ENCODE measurements at regions not wholly inside any gene's neighbourhood (a gene's known extent, or its start where the extent isn't known, plus 50 kb on each side); places are given as distances from the start of the nearest gene placed in this dataset.
"Not testable (repeated sequence)": the region's sequence is repeated elsewhere in the genome, so short reads cannot be mapped to it uniquely, and the experiment has no call there.

DNA sequence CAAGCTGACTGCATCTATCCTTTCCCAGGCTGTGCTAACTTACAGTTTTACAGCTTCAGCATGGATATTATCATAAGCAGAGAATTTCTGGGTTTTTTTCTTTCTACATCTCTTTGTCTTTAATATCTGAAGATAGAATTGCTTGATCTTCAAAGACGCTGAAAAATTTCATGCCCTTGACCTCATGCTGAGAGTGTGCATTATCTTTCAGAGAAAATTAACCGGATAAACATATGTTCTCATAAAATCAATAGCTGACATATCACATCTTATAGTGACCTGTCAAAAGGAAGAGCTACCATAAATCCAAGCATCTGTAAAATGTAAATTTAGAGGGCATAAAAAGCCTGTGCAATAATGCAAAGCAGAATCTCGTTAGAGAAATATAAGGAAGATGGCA, 1704.1 kb upstream of the FLRT2 start:
- no peak for DNase-seq (ENCODE audit: low spot score)

DNA sequence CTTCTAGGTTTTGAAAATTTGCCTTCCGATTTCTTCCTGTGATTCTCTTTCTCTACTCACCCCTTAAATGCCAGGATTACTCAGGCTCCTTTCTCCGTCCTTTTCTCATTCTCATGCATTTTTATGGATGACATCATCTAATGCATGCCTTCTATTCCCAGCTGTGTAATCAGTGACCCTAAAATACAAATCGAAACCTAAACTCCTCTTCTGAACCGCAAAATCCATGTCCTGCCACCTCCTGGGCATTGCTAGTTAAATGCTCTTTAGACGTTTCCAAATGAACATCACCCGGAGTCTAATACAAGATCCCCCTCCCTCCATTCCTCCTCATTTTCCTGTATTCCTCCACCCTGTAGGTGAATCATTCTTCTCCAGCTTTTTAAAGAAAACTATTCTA, 1703.1 kb upstream of the FLRT2 start:
- DNase-seq (ENCODE audit: low spot score) = no peak

- DNase-seq (ENCODE audit: low spot score) = no peak
These were observed 1702.6 kb upstream of the FLRT2 start for GRCh38 chr14:83827383-83827782.

- DNase-seq (ENCODE audit: low spot score) = no peak
These were observed 1701.5 kb upstream of the FLRT2 start for GRCh38 chr14:83828406-83828805.

- no peak for DNase-seq (ENCODE audit: low spot score)
These were observed 1699.6 kb upstream of the FLRT2 start for GRCh38 chr14:83830316-83830715.

- DNase-seq (ENCODE audit: low spot score) = no peak
These were observed 1691.7 kb upstream of the FLRT2 start for GRCh38 chr14:83838226-83838625.

GRCh38 chr14:83842547-83842946, 1687.4 kb upstream of the FLRT2 start:
- DNase-seq (ENCODE audit: low spot score) = no peak

- no peak for DNase-seq (ENCODE audit: low spot score)
These were observed 1682.8 kb upstream of the FLRT2 start for GRCh38 chr14:83847102-83847501.

DNA sequence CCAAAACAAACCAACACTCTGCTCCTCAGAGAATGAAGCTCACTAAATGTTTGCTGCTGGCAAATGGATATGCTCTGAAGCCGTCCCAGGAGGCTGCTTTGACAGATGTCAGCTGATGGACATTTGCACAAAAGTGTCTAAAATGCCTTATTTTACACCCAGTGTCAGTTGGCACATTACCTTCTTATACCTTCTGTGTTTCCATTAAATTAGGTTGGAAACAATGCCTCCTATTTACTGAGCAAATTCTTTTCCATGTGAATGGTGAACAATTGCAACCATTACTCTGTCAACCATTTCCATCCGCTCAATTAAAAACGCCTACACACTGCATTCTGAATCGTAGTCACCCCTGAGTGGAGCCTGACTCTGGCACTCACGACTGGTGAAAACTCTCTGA, 1679.9 kb upstream of the FLRT2 start:
- DNase-seq (ENCODE audit: low spot score) = no peak

DNA sequence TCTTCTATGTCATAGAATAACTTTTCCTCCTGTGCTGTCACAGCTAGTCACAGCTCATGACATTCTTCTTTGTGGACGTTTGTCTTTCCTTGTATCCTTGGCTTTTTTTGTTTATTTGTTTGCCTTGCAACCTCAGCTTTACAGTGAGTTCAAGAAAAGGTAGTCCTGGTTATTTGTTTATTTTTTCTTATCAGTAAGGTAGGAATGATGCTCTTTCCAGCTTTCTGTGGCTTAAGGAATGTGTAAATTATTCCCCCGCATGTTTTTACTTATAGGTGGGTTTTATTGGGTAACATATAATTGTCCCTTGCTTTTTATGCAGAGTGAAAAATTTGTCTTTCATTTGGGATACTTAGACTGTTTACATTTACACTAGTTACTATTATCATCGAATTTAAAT, 1673.6 kb upstream of the FLRT2 start:
- DNase-seq (ENCODE audit: low spot score) = no peak

- DNase-seq (ENCODE audit: low spot score) = no peak
These were observed 1669.3 kb upstream of the FLRT2 start for GRCh38 chr14:83860631-83861155.

DNA sequence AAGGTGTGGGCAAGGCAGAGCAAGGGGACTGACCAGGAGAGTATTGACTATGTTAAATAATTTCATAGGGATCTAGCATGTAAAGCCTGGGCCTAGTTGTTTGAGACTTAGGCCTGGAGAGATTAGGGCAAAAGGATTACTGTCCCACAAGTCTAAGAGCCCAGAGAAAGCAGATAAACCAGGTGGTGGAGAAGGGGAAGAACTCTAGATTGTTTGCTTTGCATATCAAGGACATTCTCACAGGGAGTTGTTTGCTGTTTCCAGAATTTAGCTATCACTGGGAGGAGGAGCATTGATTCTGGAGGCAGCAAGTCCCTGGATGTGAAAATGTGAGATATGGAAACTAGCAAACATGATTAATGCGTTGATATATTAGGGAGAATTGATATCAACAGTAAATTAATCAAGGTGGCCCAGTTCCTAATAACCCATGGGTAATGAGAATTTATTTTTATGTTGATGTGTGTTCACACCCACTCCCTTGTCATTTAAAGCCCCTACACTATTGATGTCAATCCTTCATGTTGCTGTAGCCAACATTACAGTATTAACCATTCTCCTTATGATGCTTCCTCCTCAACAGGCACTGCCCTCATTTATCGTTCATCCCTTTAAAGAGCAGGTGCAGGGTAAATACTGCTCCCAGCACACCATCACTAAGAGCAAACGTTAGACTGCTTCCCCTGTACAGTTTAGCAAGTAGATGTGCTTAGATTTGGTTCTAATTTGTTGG, 1666.7 kb upstream of the FLRT2 start:
- DNase-seq (ENCODE audit: low spot score) = no peak

GRCh38 chr14:83864106-83864505, 1665.8 kb upstream of the FLRT2 start:
- DNase-seq (ENCODE audit: low spot score) = no peak

DNA sequence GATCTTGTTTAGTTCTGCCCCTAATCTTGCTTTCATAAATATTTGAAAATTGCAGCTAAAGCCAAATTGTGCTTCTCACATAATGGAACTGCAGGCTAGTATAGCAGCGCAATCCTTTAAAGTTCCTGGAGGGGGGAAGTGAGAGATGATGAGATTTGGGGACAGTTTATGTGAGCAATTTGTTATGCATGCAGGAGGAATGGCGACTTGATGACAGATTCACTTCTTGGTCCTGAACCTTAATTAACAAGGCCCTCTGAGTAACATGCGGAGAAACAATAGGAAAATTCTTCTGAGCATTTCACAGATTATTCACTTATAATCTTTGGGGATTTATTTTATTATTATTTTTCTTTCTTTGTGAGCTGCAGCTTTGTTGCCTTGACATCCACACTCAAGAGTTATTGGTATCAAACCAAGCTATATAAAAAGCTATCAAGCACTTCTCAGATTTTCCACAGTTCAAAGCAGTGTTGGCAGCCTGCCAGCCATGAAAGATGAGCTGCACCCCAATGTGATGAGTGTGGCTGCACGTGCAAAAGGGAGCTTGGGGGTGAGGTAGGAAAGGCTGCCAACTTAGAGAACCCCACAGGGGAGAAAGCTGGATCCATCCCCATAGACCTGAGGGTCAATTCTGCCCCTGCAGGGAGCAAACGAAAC, 1662.2 kb upstream of the FLRT2 start:
- no peak for DNase-seq (ENCODE audit: low spot score)

GRCh38 chr14:83870546-83871270, 1659.2 kb upstream of the FLRT2 start:
- no peak for DNase-seq (ENCODE audit: low spot score)

- DNase-seq (ENCODE audit: low spot score) = no peak
These were observed 1656.3 kb upstream of the FLRT2 start for GRCh38 chr14:83873669-83874068.

- DNase-seq (ENCODE audit: low spot score) = no peak
These were observed 1655.3 kb upstream of the FLRT2 start for GRCh38 chr14:83874662-83875061.

DNA sequence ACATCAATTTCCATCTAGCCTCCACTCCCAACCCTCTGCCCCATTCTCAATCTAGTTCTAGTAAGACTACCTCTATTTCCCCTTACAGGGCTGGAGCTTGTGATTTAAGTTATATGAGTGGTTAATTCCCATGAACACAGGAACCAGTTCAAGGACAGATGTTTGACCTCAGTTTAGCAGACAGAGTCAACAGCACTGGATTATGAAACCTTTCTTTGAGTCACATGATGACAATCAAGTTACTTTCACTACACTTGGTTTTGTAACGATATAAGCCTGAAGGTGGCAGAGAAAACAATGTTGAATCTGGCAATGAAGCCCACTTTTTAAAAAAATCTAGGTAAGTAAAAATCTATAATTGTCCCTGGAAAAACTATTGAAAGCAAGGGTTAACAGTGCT, 1646.2 kb upstream of the FLRT2 start:
- no peak for DNase-seq (ENCODE audit: low spot score)

DNA sequence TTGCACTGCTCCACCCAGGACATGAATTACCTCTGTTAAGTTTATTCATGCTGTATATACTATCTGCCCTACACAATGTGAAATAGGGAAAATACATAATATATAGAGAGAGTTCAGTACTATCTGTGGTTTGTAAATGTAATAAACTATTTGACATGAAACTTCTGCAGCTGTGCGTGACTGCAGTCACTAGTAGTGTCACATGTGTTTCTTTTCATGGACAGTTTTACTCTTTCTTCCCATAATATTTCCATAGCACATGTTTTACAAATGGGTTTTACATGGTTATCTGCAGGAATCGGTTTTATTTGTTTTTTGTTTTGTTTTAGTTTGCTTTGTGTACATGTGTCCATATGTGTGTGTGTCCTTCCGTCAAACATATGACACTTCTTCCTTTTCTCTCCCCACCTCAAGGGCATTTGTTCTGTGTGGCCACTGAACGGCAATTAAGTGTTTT, 1644.1 kb upstream of the FLRT2 start:
- DNase-seq (ENCODE audit: low spot score) = no peak

GRCh38 chr14:83887866-83888265, 1642.1 kb upstream of the FLRT2 start:
- DNase-seq (ENCODE audit: low spot score) = no peak

DNA sequence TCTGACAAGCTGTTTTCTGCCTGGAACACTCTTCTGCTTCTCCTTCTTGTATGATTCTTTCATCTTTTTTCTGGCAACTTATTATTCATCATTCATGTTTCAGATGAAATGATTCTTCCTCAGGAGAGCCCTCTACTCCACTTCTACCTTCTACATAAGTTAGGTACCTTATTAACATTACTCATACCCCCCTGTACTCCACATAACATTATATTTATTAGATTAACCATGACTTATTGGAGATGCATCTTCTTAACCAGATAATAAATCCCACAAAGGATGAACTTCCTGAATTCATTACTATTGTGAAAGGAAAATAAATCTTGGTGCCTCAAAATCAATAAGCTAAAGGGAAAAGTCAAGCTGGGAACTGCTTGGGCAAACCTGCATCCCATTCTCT, 1636.5 kb upstream of the FLRT2 start:
- no peak for DNase-seq (ENCODE audit: low spot score)

DNA sequence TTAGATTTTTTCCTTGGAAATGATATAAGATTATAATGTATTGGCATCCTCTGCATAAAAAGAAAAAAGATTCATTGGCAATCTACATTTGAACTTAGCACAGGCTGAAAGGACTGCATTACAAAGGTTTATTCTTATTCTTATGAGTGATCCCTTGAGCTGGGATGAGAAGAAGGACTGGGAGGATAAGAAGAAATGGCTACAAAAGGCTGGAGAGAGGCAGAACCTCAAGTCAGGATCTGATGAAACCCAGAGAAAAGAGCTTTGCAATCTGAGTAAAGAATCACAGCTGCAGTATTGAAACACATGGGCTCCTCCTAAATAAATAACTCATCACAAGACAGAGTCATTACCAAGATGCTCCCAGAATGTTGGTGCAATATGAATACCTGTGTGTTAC, 1635.4 kb upstream of the FLRT2 start:
- DNase-seq (ENCODE audit: low spot score) = no peak

GRCh38 chr14:83898558-83898957, 1631.4 kb upstream of the FLRT2 start:
- not testable (repeated sequence) for DNase-seq (ENCODE audit: low spot score)
